ENCODE measurements at regions not wholly inside any gene's neighbourhood (a gene's known extent, or its start where the extent isn't known, plus 50 kb on each side); places are given as distances from the start of the nearest gene placed in this dataset.

- peaks cover 17% of the 10 kb centered on the region for H3K27me3 Mint-ChIP-seq (ENCODE audit: low read depth, poor library complexity)
- H3K9me3 Mint-ChIP-seq = peaks cover 17% of the 10 kb centered on the region
- TF ChIP-seq CTCF (IDR thresholded peaks at IDR 0.05) = no peak
- no peaks in the 10 kb centered on the region for H3K36me3 Mint-ChIP-seq (ENCODE audit: low read depth)
- H3K4me3 Mint-ChIP-seq = peak overlapping the region; percentile 1
- DNase-seq = peak; percentile 63
- H3K4me1 Mint-ChIP-seq = peaks cover 64% of the 10 kb centered on the region
- H3K27ac Mint-ChIP-seq = peak overlapping the region; percentile 99
Measured at GRCh38 chr1:234918181-234918841, 210.3 kb downstream of the TOMM20 start.

- Mint-ChIP-seq H3K27ac (peak overlapping the region; percentile 99), H3K4me3 (no peak overlapping the region), H3K27me3 (ENCODE audit: low read depth, poor library complexity) (peaks cover 18% of the 10 kb centered on the region), H3K4me1 (peaks cover 67% of the 10 kb centered on the region), H3K9me3 (peaks cover 17% of the 10 kb centered on the region), H3K36me3 (ENCODE audit: low read depth) (no peaks in the 10 kb centered on the region)
- no peak for TF ChIP-seq CTCF (IDR thresholded peaks at IDR 0.05)
- no peak for DNase-seq
Measured at GRCh38 chr1:234917495-234918180, 211.0 kb downstream of the TOMM20 start.

GRCh38 chr1:234916840-234917239 is 211.8 kb downstream of the TOMM20 start:
- DNase-seq = no peak
- no peak for TF ChIP-seq CTCF (IDR thresholded peaks at IDR 0.05)
- H3K36me3 Mint-ChIP-seq (ENCODE audit: low read depth) = no peaks in the 10 kb centered on the region
- H3K4me1 Mint-ChIP-seq = peaks cover 75% of the 10 kb centered on the region
- peaks cover 18% of the 10 kb centered on the region for H3K27me3 Mint-ChIP-seq (ENCODE audit: low read depth, poor library complexity)
- H3K4me3 Mint-ChIP-seq = no peak overlapping the region
- H3K27ac Mint-ChIP-seq = peak overlapping the region; percentile 45
- H3K9me3 Mint-ChIP-seq = peaks cover 13% of the 10 kb centered on the region

GRCh38 chr1:234915924-234916675 is 212.5 kb downstream of the TOMM20 start:
- no peaks in the 10 kb centered on the region for H3K36me3 Mint-ChIP-seq (ENCODE audit: low read depth)
- peak overlapping the region; percentile 47 for H3K27ac Mint-ChIP-seq
- peaks cover 8% of the 10 kb centered on the region for H3K9me3 Mint-ChIP-seq
- DNase-seq = no peak
- H3K27me3 Mint-ChIP-seq (ENCODE audit: low read depth, poor library complexity) = peaks cover 18% of the 10 kb centered on the region
- H3K4me3 Mint-ChIP-seq = peak overlapping the region; percentile 21
- no peak for TF ChIP-seq CTCF (IDR thresholded peaks at IDR 0.05)
- peaks cover 75% of the 10 kb centered on the region for H3K4me1 Mint-ChIP-seq

GRCh38 chr1:234914606-234915290 is 213.9 kb downstream of the TOMM20 start:
- Mint-ChIP-seq H3K36me3 (ENCODE audit: low read depth) (no peaks in the 10 kb centered on the region), H3K27me3 (ENCODE audit: low read depth, poor library complexity) (peaks cover 18% of the 10 kb centered on the region), H3K4me3 (no peak overlapping the region), H3K4me1 (peaks cover 75% of the 10 kb centered on the region), H3K27ac (peak overlapping the region; percentile 68), H3K9me3 (no peaks in the 10 kb centered on the region)
- DNase-seq = no peak
- TF ChIP-seq CTCF (IDR thresholded peaks at IDR 0.05) = no peak

All from nephron progenitor cell (in vitro differentiated cells).